HepG2 (cell line): ENCODE measurements at regions not wholly inside any gene's neighbourhood (a gene's known extent, or its start where the extent isn't known, plus 50 kb on each side); places are given as distances from the start of the nearest gene placed in this dataset.

Experiments
- ATAC-seq: fragments of 200-7000 bp; cut with Tn5 transposase; 3 replicates; pipeline ENCODE4 v1.9.1; 2020; ENCODE audit warnings: mild to moderate bottlenecking, moderate library complexity
- BruUV-seq: library from RNA; stranded (reverse); fragments of 400-500 nt; replicated peaks from 2 replicates; lab custom pipeline; 2021; lab: Mats Ljungman, UMichigan
- CTCF ChIA-PET: fragments of 300-600 bp; formaldehyde crosslinking; extraction: SDS; loops from one replicate; lab custom pipeline; 2021; ENCODE audit warnings: low total read pairs, inconsistent platforms, low intra/inter-chr PET ratio; lab: Yijun Ruan, JAX
- POLR2A ChIA-PET: fragments of 350-600 bp; sonication (Branson Sonifier 250); formaldehyde crosslinking; loops from one replicate; lab custom pipeline; 2020; ENCODE audit warnings: antibody characterized with exemption, inconsistent platforms; lab: Yijun Ruan, JAX
- DNase-seq: peaks from one replicate; pipeline ENCODE4 v3.0.0-alpha.2; 2015; ENCODE audit warnings: low spot score
- FAIRE-seq: peaks from 3 replicates; lab custom pipeline; 2011; peaks lifted over from hg19 to GRCh38; lab: Jason Lieb, UNC
- H2AFZ ChIP-seq: one replicate; pipeline ENCODE4 v1.6.1; 2011; ENCODE audit warnings: low read length, inconsistent platforms
- H3K27ac ChIP-seq: fragments of 300-600 bp; 3 replicates; pipeline ENCODE4 v1.8.0; 2011; ENCODE audit warnings: mixed run types, mild to moderate bottlenecking, mixed read lengths, low read length, inconsistent platforms; ENCODE audit not compliant: insufficient read depth; ENCODE audit errors: extremely low read length
- H3K27me3 ChIP-seq, 2 experiments: fragments of 200-600 bp in 1 of 2; 2 replicates in 1 of 2; 3 replicates in 1 of 2; pipeline versions ENCODE4 v1.6.0 to v1.8.0; 2011; ENCODE audit warnings: low read length in 2 of 2, mild to moderate bottlenecking in 2 of 2, moderate library complexity in 2 of 2, inconsistent platforms in 1 of 2; ENCODE audit not compliant: insufficient read depth in 2 of 2, control insufficient read depth in 1 of 2
- H3K36me3 ChIP-seq, 2 experiments: fragments of 200-600 bp in 1 of 2; replicated peaks in 1 of 2; 2 replicates in 1 of 2; 3 replicates in 1 of 2; pipeline versions ENCODE4 v1.5.1 to v1.8.0; 2011; ENCODE audit warnings: low read length in 2 of 2, inconsistent platforms in 1 of 2; ENCODE audit not compliant: insufficient read depth in 2 of 2, control insufficient read depth in 1 of 2
- H3K4me1 ChIP-seq: 2 replicates; pipeline ENCODE4 v1.5.1; 2012; ENCODE audit warnings: low read length, inconsistent platforms; ENCODE audit not compliant: insufficient read depth
- H3K4me2 ChIP-seq: 2 replicates; pipeline ENCODE4 v1.6.0; 2011; ENCODE audit warnings: low read depth, low read length, inconsistent platforms
- H3K4me3 ChIP-seq, 3 experiments: fragments of 200-600 bp in 1 of 3; sonication (generic), shearing (Covaris generic) in 1 of 3; replicated peaks in 1 of 3; 2 replicates each; pipeline ENCODE4 v1.5.1; 2011 to 2016; ENCODE audit warnings: low read length in 3 of 3, inconsistent platforms in 2 of 3, low read depth in 2 of 3, mild to moderate bottlenecking in 2 of 3, control low read depth in 1 of 3, mixed read lengths in 1 of 3; ENCODE audit not compliant: insufficient read depth in 1 of 3
- H3K79me2 ChIP-seq: one replicate; pipeline ENCODE4 v1.6.1; 2011; ENCODE audit warnings: low read length, inconsistent platforms; ENCODE audit not compliant: insufficient read depth
- H3K9ac ChIP-seq: 2 replicates; pipeline ENCODE4 v1.6.0; 2011; ENCODE audit warnings: mild to moderate bottlenecking, low read depth, low read length, inconsistent platforms; ENCODE audit not compliant: insufficient read depth
- H3K9me3 ChIP-seq: 2 replicates; pipeline ENCODE4 v1.5.1; 2012; ENCODE audit warnings: mild to moderate bottlenecking, low read length
- H4K20me1 ChIP-seq: 2 replicates; pipeline ENCODE4 v1.6.0; 2011; ENCODE audit warnings: inconsistent platforms, mild to moderate bottlenecking, low read length, moderate library complexity; ENCODE audit not compliant: insufficient read depth
- ARNT ChIP-seq: fragments of 450-650 bp; IDR thresholded peaks from 2 replicates; pipeline ENCODE4 v1.6.1; 2017
- ARNTL ChIP-seq: sonication (generic); formaldehyde crosslinking; IDR thresholded peaks from 2 replicates; pipeline ENCODE4 v1.4.0; 2020; ENCODE audit warnings: mild to moderate bottlenecking, missing genetic modification reagents
- FOXA1 ChIP-seq, 2 experiments: fragments of 450-650 bp in 1 of 2; sonication (generic) in 1 of 2; formaldehyde crosslinking in 1 of 2; IDR thresholded peaks; 2 replicates each; pipeline versions ENCODE4 v1.4.0 to v1.6.1; 2016 to 2020; ENCODE audit warnings: missing genetic modification reagents in 1 of 2
- MTF2 ChIP-seq: sonication (generic); formaldehyde crosslinking; IDR thresholded peaks from 2 replicates; pipeline ENCODE4 v1.5.0; 2020; ENCODE audit warnings: missing genetic modification reagents, borderline replicate concordance
- XRCC5 ChIP-seq: fragments of 200-400 bp; formaldehyde crosslinking; optimal IDR thresholded peaks from 2 replicates; pipeline ENCODE3; 2017; ENCODE audit warnings: mild to moderate bottlenecking, low read length
- ZBTB7B ChIP-seq: sonication (generic); formaldehyde crosslinking; IDR thresholded peaks from 2 replicates; pipeline ENCODE4 v1.4.0; 2020; ENCODE audit warnings: missing genetic modification reagents
- ZNF124 ChIP-seq: sonication (generic); formaldehyde crosslinking; IDR thresholded peaks from 2 replicates; pipeline ENCODE4 v1.4.0; 2020; ENCODE audit warnings: missing genetic modification reagents
- ZNF414 ChIP-seq: sonication (generic); formaldehyde crosslinking; IDR thresholded peaks from 2 replicates; pipeline ENCODE4 v1.5.0; 2020; ENCODE audit warnings: missing genetic modification reagents
- ZNF709 ChIP-seq: sonication (generic); formaldehyde crosslinking; IDR thresholded peaks from 2 replicates; pipeline ENCODE4 v1.5.0; 2020; ENCODE audit warnings: mild to moderate bottlenecking, missing genetic modification reagents
- WGBS: methylation state at CpG from one replicate; pipeline ENCODE4 v1.1.6; 2017; ENCODE audit warnings: low lambda C conversion rate; 5-methylcytosine and 5-hydroxymethylcytosine counted together
- in situ Hi-C: cut with HindIII; loops from 2 replicates; pipeline ENCODE4 v1.10.0; 2017; ENCODE audit warnings: low pct_unique_long_range_greater_than_20kb; ENCODE audit not compliant: extremely low pct_ligation_motif_present
- intact Hi-C: fragments of 100-400 bp; cut with micrococcal nuclease; formaldehyde crosslinking; loops from one replicate; pipeline ENCODE4 v1.10.0; 2022; ENCODE audit not compliant: unreplicated experiment
- TF ChIP-seq, protein P1 (sequence below): sonication (generic); formaldehyde crosslinking; IDR thresholded peaks from 2 replicates; pipeline ENCODE4 v1.4.0; 2020; ENCODE audit warnings: mild to moderate bottlenecking, low read depth, missing genetic modification reagents

DNA sequence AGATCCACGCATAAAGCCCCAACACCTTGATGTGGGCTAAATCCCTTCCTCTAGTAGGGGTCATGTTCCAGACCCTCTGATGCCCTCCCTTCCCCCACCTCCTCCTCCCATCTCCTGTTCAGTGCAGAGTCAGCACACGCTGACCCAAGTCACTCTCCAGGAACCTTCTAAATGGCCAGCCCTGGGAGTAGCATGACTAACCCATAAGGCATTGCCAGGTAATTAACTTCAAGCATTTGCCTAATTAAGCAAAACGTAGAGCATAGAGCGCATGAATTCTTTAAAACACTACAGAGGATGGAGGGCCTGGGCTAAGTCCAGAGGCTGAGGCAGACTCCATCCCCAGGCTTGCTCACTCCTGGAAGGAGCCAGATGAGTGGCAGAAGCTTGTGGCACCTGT is 276.3 kb upstream of the MSX2 start:
- Histone ChIP-seq H3K27ac (no peak overlapping the region), H3K9ac (no peak overlapping the region), H3K4me1 (no peaks in the 10 kb centered on the region), H3K4me3 (no peak overlapping the region), H4K20me1 (no peaks in the 10 kb centered on the region), H3K79me2 (no peaks in the 10 kb centered on the region), H2AFZ (no peak overlapping the region), H3K36me3 (no peaks in the 10 kb centered on the region), H3K9me3 (no peaks in the 10 kb centered on the region), H3K4me2 (no peak overlapping the region), H3K27me3 (peaks cover 0 to 2% of the 10 kb centered on the region in 2 experiments; a peak in 1 of 5 replicates)
- DNase-seq (no peak), ATAC-seq (no peak), FAIRE-seq (no peak)
- intact Hi-C loops: no loop called here
- CTCF ChIA-PET: no interaction called here
- no peak for TF ChIP-seq ARNTL
- TF ChIP-seq ZBTB7B (CRISPR knock-in tag): no peak
- no peak for TF ChIP-seq MTF2 (CRISPR knock-in tag)
- TF ChIP-seq, protein P1, sequence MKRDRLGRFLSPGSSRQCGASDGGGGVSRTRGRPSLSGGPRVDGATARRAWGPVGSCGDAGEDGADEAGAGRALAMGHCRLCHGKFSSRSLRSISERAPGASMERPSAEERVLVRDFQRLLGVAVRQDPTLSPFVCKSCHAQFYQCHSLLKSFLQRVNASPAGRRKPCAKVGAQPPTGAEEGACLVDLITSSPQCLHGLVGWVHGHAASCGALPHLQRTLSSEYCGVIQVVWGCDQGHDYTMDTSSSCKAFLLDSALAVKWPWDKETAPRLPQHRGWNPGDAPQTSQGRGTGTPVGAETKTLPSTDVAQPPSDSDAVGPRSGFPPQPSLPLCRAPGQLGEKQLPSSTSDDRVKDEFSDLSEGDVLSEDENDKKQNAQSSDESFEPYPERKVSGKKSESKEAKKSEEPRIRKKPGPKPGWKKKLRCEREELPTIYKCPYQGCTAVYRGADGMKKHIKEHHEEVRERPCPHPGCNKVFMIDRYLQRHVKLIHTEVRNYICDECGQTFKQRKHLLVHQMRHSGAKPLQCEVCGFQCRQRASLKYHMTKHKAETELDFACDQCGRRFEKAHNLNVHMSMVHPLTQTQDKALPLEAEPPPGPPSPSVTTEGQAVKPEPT (CRISPR knock-in tag): no peak
- POLR2A ChIA-PET: no interaction called here
- BruUV-seq: no TSS peak
- in situ Hi-C loops: no loop called here
- WGBS: 70% methylated on average over 4 of the region's 4 CpGs

DNA sequence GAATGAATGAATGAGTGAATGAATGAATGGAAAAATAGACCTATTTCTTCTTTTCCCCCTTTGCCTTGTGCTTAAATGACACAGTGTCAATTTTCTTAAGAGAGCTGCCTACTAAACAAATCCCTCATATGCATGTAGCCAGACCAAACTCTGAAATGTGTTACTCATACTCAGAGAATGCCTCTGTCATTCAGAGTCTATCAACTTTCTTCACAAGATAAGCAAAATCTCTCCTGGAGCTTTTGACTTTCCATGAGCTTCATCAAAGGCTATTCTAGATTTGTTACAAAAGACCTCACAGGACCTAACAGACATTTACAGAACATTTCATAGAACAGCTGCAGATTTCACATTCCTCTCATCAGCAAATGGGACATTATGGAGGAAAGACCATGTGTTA is 275.7 kb upstream of the MSX2 start:
- BruUV-seq: no TSS peak
- TF ChIP-seq ARNT (no peak), FOXA1 (IDR thresholded peaks at IDR 0.05) (no peak), FOXA1 (CRISPR knock-in tag; IDR thresholded peaks at IDR 0.05) (no peak), ZNF414 (CRISPR knock-in tag) (no peak), ZNF709 (CRISPR knock-in tag) (no peak), ZNF124 (CRISPR knock-in tag) (no peak), XRCC5 (no peak)

More for the DNA sequence above, 275.7 kb upstream of the MSX2 start:
- no peak overlapping the region for H3K4me2 ChIP-seq
- no peak for ATAC-seq
- no peak overlapping the region for H3K4me3 ChIP-seq
- H3K36me3 ChIP-seq: no peaks in the 10 kb centered on the region
- H2AFZ ChIP-seq: no peak overlapping the region
- H3K4me1 ChIP-seq: no peaks in the 10 kb centered on the region
- H3K9me3 ChIP-seq: no peaks in the 10 kb centered on the region
- FAIRE-seq: no peak
- no peaks in the 10 kb centered on the region for H3K79me2 ChIP-seq
- intact Hi-C loops: no loop called here
- POLR2A ChIA-PET: no interaction called here
- peaks cover 0 to 2% of the 10 kb centered on the region in 2 experiments; a peak in 1 of 5 replicates for H3K27me3 ChIP-seq
- H3K9ac ChIP-seq: no peak overlapping the region
- no peak for DNase-seq
- no peak overlapping the region for H3K27ac ChIP-seq
- CTCF ChIA-PET: no interaction called here
- H4K20me1 ChIP-seq: no peaks in the 10 kb centered on the region
- in situ Hi-C loops: no loop called here
